HEK293 (cell line): ENCODE measurements at regions not wholly inside any gene's neighbourhood (a gene's known extent, or its start where the extent isn't known, plus 50 kb on each side); places are given as distances from the start of the nearest gene placed in this dataset.

Source experiments
- KLF16 ChIP-seq: fragments of 450-650 bp; formaldehyde crosslinking; IDR thresholded peaks from 2 replicates; pipeline ENCODE4 v1.5.1; 2017; ENCODE audit warnings: missing biosample characterization, missing genetic modification characterization
- SP2 ChIP-seq: fragments of 450-650 bp; formaldehyde crosslinking; IDR thresholded peaks from 2 replicates; pipeline ENCODE4 v1.5.1; 2016; ENCODE audit warnings: missing biosample characterization, missing genetic modification characterization
- YY2 ChIP-seq: fragments of 450-650 bp; formaldehyde crosslinking; IDR thresholded peaks from 2 replicates; pipeline ENCODE4 v1.5.1; 2016; ENCODE audit warnings: missing biosample characterization, missing genetic modification characterization
- ZFP41 ChIP-seq: fragments of 450-650 bp; formaldehyde crosslinking; IDR thresholded peaks from 2 replicates; pipeline ENCODE4 v1.5.1; 2016; ENCODE audit warnings: missing biosample characterization, missing genetic modification characterization, borderline replicate concordance
- ZNF76 ChIP-seq: fragments of 450-650 bp; formaldehyde crosslinking; IDR thresholded peaks from 2 replicates; pipeline ENCODE4; 2016; ENCODE audit warnings: low read depth, missing biosample characterization, missing genetic modification characterization, borderline replicate concordance
- TF ChIP-seq, protein P1 (sequence below): fragments of 450-650 bp; formaldehyde crosslinking; IDR thresholded peaks from 2 replicates; pipeline ENCODE4 v1.5.1; 2016; ENCODE audit warnings: missing biosample characterization, missing genetic modification characterization

DNA sequence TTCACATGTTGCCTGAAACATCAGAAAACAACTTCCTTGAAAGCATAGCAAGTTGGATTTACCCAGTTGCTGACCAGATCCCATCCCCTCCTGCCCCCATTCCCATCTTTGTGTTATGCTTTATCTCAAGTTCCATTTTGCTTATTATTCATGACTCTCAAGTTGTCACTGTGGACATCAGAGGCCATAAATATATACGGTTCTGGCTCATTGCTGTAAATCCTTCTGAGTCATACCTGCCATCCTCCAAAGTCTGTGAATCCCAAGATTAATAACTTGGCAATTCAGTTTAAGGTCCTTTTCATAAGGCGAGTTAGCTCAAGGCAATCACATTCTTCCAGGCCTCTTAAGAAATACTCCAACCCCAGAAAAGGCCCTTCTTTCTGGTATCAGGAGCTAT is 126.2 kb upstream of the C2CD4B start:
- TF ChIP-seq, protein P1, sequence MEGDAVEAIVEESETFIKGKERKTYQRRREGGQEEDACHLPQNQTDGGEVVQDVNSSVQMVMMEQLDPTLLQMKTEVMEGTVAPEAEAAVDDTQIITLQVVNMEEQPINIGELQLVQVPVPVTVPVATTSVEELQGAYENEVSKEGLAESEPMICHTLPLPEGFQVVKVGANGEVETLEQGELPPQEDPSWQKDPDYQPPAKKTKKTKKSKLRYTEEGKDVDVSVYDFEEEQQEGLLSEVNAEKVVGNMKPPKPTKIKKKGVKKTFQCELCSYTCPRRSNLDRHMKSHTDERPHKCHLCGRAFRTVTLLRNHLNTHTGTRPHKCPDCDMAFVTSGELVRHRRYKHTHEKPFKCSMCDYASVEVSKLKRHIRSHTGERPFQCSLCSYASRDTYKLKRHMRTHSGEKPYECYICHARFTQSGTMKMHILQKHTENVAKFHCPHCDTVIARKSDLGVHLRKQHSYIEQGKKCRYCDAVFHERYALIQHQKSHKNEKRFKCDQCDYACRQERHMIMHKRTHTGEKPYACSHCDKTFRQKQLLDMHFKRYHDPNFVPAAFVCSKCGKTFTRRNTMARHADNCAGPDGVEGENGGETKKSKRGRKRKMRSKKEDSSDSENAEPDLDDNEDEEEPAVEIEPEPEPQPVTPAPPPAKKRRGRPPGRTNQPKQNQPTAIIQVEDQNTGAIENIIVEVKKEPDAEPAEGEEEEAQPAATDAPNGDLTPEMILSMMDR: no peak
- no peak for TF ChIP-seq YY2 (tag by site-specific recombination)
- no peak for TF ChIP-seq ZFP41 (tag by site-specific recombination)
- TF ChIP-seq SP2: no peak
- TF ChIP-seq ZNF76: no peak
- no peak for TF ChIP-seq KLF16 (tag by site-specific recombination)
